CMK (cell line): ENCODE measurements at regions not wholly inside any gene's neighbourhood (a gene's known extent, or its start where the extent isn't known, plus 50 kb on each side); places are given as distances from the start of the nearest gene placed in this dataset.

Experiments
- DNase-seq: peaks from one replicate; pipeline ENCODE4 v3.0.0-alpha.2; 2010; ENCODE audit warnings: low read depth

GRCh38 chrX:20431486-20431885, 164.8 kb upstream of the RPS6KA3 start:
- no peak for DNase-seq

GRCh38 chrX:20427173-20427770, 160.6 kb upstream of the RPS6KA3 start:
- no peak for DNase-seq

- no peak for DNase-seq
Observed at GRCh38 chrX:20421697-20422096, 155.0 kb upstream of the RPS6KA3 start.

- no peak for DNase-seq
Observed at GRCh38 chrX:20421275-20421674, 154.6 kb upstream of the RPS6KA3 start.

GRCh38 chrX:20420058-20420457, 153.3 kb upstream of the RPS6KA3 start:
- no peak for DNase-seq

GRCh38 chrX:20418379-20419150, 151.9 kb upstream of the RPS6KA3 start:
- DNase-seq: no peak

GRCh38 chrX:20414762-20415445, 148.2 kb upstream of the RPS6KA3 start:
- DNase-seq: no peak

- no peak for DNase-seq
Observed at GRCh38 chrX:20414066-20414465, 147.4 kb upstream of the RPS6KA3 start.

GRCh38 chrX:20412871-20413486, 146.3 kb upstream of the RPS6KA3 start:
- DNase-seq: no peak

GRCh38 chrX:20410540-20410939, 143.8 kb upstream of the RPS6KA3 start:
- DNase-seq: no peak

GRCh38 chrX:20409991-20410390, 143.3 kb upstream of the RPS6KA3 start:
- no peak for DNase-seq

GRCh38 chrX:20402956-20403355, 136.2 kb upstream of the RPS6KA3 start:
- no peak for DNase-seq

- no peak for DNase-seq
Observed at GRCh38 chrX:20399728-20400414, 133.2 kb upstream of the RPS6KA3 start.

GRCh38 chrX:20397587-20397986, 130.9 kb upstream of the RPS6KA3 start:
- DNase-seq: no peak

GRCh38 chrX:20394451-20394850, 127.7 kb upstream of the RPS6KA3 start:
- no peak for DNase-seq

GRCh38 chrX:20393944-20394343, 127.2 kb upstream of the RPS6KA3 start:
- no peak for DNase-seq

GRCh38 chrX:20388594-20388993, 121.9 kb upstream of the RPS6KA3 start:
- peak; percentile 14 for DNase-seq

- no peak for DNase-seq
Observed at GRCh38 chrX:20383477-20383876, 116.8 kb upstream of the RPS6KA3 start.

GRCh38 chrX:20382518-20383297, 116.0 kb upstream of the RPS6KA3 start:
- DNase-seq: no peak

- DNase-seq: no peak
Observed at GRCh38 chrX:20382082-20382481, 115.4 kb upstream of the RPS6KA3 start.

- no peak for DNase-seq
Observed at GRCh38 chrX:20378233-20378920, 111.7 kb upstream of the RPS6KA3 start.
